ENCODE measurements at regions not wholly inside any gene's neighbourhood (a gene's known extent, or its start where the extent isn't known, plus 50 kb on each side); places are given as distances from the start of the nearest gene placed in this dataset.

DNA sequence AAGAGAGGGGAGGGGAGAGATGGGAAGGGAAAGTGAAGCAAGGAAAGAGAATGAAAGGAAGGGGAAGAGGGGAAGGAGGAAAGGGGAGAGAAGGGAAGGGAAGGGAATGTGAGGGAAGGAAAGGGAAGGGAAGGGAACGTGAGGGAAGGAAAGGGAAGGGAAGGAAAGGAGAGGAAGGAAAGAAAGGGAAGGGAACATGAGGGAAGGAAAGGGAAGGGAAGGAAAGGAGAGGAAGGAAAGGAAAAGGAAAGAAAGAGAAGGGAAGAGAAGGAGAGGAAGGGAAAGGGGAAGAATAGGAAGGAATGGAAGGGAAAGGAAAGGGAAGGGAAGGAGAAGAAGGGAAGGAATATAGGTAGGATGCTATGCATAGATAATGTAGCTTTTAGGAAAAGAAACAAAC is 139.7 kb upstream of the PTER start:
- TF ChIP-seq, protein P1, sequence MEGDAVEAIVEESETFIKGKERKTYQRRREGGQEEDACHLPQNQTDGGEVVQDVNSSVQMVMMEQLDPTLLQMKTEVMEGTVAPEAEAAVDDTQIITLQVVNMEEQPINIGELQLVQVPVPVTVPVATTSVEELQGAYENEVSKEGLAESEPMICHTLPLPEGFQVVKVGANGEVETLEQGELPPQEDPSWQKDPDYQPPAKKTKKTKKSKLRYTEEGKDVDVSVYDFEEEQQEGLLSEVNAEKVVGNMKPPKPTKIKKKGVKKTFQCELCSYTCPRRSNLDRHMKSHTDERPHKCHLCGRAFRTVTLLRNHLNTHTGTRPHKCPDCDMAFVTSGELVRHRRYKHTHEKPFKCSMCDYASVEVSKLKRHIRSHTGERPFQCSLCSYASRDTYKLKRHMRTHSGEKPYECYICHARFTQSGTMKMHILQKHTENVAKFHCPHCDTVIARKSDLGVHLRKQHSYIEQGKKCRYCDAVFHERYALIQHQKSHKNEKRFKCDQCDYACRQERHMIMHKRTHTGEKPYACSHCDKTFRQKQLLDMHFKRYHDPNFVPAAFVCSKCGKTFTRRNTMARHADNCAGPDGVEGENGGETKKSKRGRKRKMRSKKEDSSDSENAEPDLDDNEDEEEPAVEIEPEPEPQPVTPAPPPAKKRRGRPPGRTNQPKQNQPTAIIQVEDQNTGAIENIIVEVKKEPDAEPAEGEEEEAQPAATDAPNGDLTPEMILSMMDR (IDR thresholded peaks at IDR 0.05; ENCODE audit: insufficient read depth, low read depth, low read length, missing control alignments), result no peak
- no peak overlapping the region for H3K4me3 ChIP-seq (ENCODE audit: low read length)
- DNase-seq (ENCODE audit: low read depth), result no peak

- DNase-seq (ENCODE audit: low read depth), result peak; percentile 15
- H3K4me3 ChIP-seq (ENCODE audit: low read length), result no peak overlapping the region
- TF ChIP-seq, protein P1 (IDR thresholded peaks at IDR 0.05; ENCODE audit: insufficient read depth, low read depth, low read length, missing control alignments), result no peak
Observed at GRCh38 chr10:16297642-16298041, 139.2 kb upstream of the PTER start.

GRCh38 chr10:16304311-16304710 is 132.5 kb upstream of the PTER start:
- TF ChIP-seq, protein P1 (IDR thresholded peaks at IDR 0.05; ENCODE audit: insufficient read depth, low read depth, low read length, missing control alignments), result no peak
- H3K4me3 ChIP-seq (ENCODE audit: low read length), result no peak overlapping the region
- DNase-seq (ENCODE audit: low read depth), result no peak

DNA sequence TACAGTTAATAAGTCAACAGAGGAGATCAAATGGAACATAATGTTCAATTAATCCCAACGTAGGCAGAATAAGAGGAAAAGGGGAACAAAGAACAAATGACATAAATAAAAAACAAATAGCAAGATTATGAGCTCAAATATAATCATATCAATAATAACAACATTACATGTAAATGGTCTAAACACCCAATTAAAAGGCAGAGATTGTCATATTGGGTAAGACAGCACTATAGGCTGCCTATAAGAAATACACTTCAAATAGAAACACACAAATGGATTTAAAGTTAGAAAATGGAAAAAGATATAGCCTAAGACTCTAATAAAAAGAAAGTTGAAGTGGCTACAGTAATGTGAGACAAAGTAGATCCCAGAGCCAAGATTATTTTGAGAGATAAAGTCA is 126.4 kb upstream of the PTER start:
- TF ChIP-seq, protein P1 (IDR thresholded peaks at IDR 0.05; ENCODE audit: insufficient read depth, low read depth, low read length, missing control alignments), result no peak
- H3K4me3 ChIP-seq (ENCODE audit: low read length), result no peak overlapping the region
- no peak for DNase-seq (ENCODE audit: low read depth)

DNA sequence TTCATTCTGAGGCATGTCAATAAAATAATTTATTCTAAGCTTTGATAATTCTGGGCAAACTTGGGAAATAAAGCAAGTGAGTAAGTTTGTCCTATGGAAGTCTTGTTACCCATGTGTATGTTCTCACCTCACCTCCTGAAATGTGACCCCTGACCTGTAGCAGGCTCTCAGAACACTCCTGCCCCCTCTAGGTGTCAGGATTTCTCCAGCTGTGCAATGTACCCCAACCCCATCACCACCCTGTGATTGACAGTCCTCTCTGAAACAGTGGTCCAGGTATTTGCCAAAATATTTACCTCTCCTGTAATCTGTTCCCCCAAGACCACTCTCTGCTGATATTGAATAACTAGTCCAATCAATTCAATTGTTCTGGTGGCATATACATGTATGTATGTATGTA is 122.6 kb upstream of the PTER start:
- no peak overlapping the region for H3K4me3 ChIP-seq (ENCODE audit: low read length)
- peak; percentile 2 for DNase-seq (ENCODE audit: low read depth)
- TF ChIP-seq, protein P1 (IDR thresholded peaks at IDR 0.05; ENCODE audit: insufficient read depth, low read depth, low read length, missing control alignments), result no peak

GRCh38 chr10:16316733-16317390 is 119.9 kb upstream of the PTER start:
- no peak for DNase-seq (ENCODE audit: low read depth)
- no peak overlapping the region for H3K4me3 ChIP-seq (ENCODE audit: low read length)
- TF ChIP-seq, protein P1 (IDR thresholded peaks at IDR 0.05; ENCODE audit: insufficient read depth, low read depth, low read length, missing control alignments), result no peak

- TF ChIP-seq, protein P1 (IDR thresholded peaks at IDR 0.05; ENCODE audit: insufficient read depth, low read depth, low read length, missing control alignments), result no peak
- peak; percentile 4 for DNase-seq (ENCODE audit: low read depth)
- H3K4me3 ChIP-seq (ENCODE audit: low read length), result no peak overlapping the region
Observed at GRCh38 chr10:16341637-16342036, 95.2 kb upstream of the PTER start.
